CD4-positive, alpha-beta T cell (primary cell): ENCODE measurements at regions not wholly inside any gene's neighbourhood (a gene's known extent, or its start where the extent isn't known, plus 50 kb on each side); places are given as distances from the start of the nearest gene placed in this dataset.
"Not testable (repeated sequence)": the region's sequence is repeated elsewhere in the genome, so short reads cannot be mapped to it uniquely, and the experiment has no call there.

ENCODE experiments used
- ATAC-seq: fragments of 200-7000 bp; cut with Tn5 transposase; one replicate; pipeline ENCODE4 v1.10.0; 2022; ENCODE audit warnings: mild to moderate bottlenecking; ENCODE audit not compliant: poor library complexity
- CTCF ChIA-PET: fragments of 350-600 bp; sonication (Branson Sonifier 250); formaldehyde crosslinking; loops from one replicate; lab custom pipeline; 2021; ENCODE audit warnings: antibody characterized with exemption, inconsistent platforms; lab: Charles Lee
- POLR2A ChIA-PET: fragments of 350-600 bp; sonication (Branson Sonifier 250); formaldehyde crosslinking; loops from one replicate; lab custom pipeline; 2021; ENCODE audit warnings: antibody characterized with exemption, inconsistent platforms; lab: Charles Lee
- DNase-seq, 14 experiments: peaks; one replicate each; pipeline ENCODE4 v3.0.0-alpha.2; 2013 to 2020; ENCODE audit warnings: mixed read lengths in 2 of 14
- H3K27ac ChIP-seq, 2 donors: one replicate each; pipeline versions ENCODE4 v1.5.1 to v1.7.0; 2013; ENCODE audit warnings: low read length in 2 of 2, low read depth in 1 of 2, mild to moderate bottlenecking in 1 of 2
- H3K27me3 ChIP-seq, 2 experiments: 1 replicate in 1 of 2; 2 replicates in 1 of 2; pipeline versions ENCODE4 v1.6.1 to v1.7.0; 2013; ENCODE audit warnings: low read length in 2 of 2, control low read depth in 1 of 2, mild to moderate bottlenecking in 1 of 2, moderate library complexity in 1 of 2; ENCODE audit not compliant: insufficient read depth in 2 of 2, control insufficient read depth in 1 of 2
- H3K36me3 ChIP-seq: one replicate; pipeline ENCODE4 v1.6.1; 2013; ENCODE audit warnings: low read length, control low read depth; ENCODE audit not compliant: insufficient read depth
- H3K4me1 ChIP-seq: one replicate; pipeline ENCODE4 v1.6.1; 2013; ENCODE audit warnings: low read length, control low read depth; ENCODE audit not compliant: insufficient read depth
- H3K4me3 ChIP-seq: one replicate; pipeline ENCODE4 v1.5.1; 2013; ENCODE audit warnings: mild to moderate bottlenecking, low read length, moderate library complexity
- H3K9me3 ChIP-seq, 2 experiments: 1 replicate in 1 of 2; 2 replicates in 1 of 2; pipeline versions ENCODE4 v1.6.1 to v1.7.0; 2013; ENCODE audit warnings: low read length in 2 of 2, mild to moderate bottlenecking in 2 of 2, control low read depth in 1 of 2, moderate library complexity in 1 of 2; ENCODE audit not compliant: control insufficient read depth in 1 of 2, insufficient read depth in 1 of 2
- H3K27ac Mint-ChIP-seq: one replicate; pipeline ENCODE4 v1.8.0; 2020; ENCODE audit warnings: mixed read lengths
- H3K27me3 Mint-ChIP-seq: one replicate; pipeline ENCODE4 v1.8.0; 2021; ENCODE audit warnings: mixed read lengths
- H3K36me3 Mint-ChIP-seq: one replicate; pipeline ENCODE4 v1.8.0; 2021; ENCODE audit warnings: low read depth, mixed read lengths
- H3K4me1 Mint-ChIP-seq: one replicate; pipeline ENCODE4 v1.8.0; 2021; ENCODE audit warnings: low read depth, mixed read lengths
- H3K4me3 Mint-ChIP-seq: one replicate; pipeline ENCODE4 v1.8.0; 2020; ENCODE audit warnings: mild to moderate bottlenecking, mixed read lengths
- H3K9me3 Mint-ChIP-seq: one replicate; pipeline ENCODE4 v1.8.0; 2020; ENCODE audit warnings: mixed read lengths
- CTCF ChIP-seq: fragments of 200-600 bp; IDR thresholded peaks from one replicate; pipeline ENCODE4 v1.8.0; 2022; ENCODE audit warnings: antibody characterized with exemption, mild to moderate bottlenecking
- intact Hi-C, 2 experiments: fragments of 100-400 bp; cut with DNase I in 1 of 2; cut with micrococcal nuclease in 1 of 2; formaldehyde crosslinking; loops; one replicate each; pipeline versions ENCODE4 v1.15.1 to v1.9.0; 2023 to 2025; cut with DNase I, micrococcal nuclease

DNA sequence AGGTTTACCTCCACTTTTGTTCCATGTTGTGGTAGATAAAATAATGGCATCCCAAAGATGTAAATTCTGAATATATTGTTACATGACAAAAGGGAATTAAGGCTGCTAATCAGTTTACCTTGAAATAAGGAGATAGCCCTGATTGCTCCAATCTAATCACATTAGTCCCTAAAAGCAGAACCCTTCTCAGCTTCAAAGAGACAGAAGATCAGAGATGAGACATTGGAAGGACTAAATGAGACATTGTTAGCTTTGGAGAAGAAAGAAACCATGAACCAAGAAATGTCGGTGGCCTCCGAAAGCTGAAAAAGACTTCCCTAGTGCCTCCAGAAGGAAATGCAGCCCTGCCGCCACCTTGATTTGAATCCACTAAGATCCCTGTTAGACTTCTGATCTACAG is 82.8 kb upstream of the PARP8 start:
- POLR2A ChIA-PET = no interaction called here
- H3K27ac ChIP-seq = no peak overlapping the region
- Mint-ChIP-seq H3K9me3 (no peaks in the 10 kb centered on the region), H3K27ac (no peak overlapping the region), H3K4me1 (peaks cover 5% of the 10 kb centered on the region), H3K4me3 (no peak overlapping the region), H3K27me3 (no peaks in the 10 kb centered on the region), H3K36me3 (no peaks in the 10 kb centered on the region)
- no peak overlapping the region for H3K4me3 ChIP-seq
- no peak for TF ChIP-seq CTCF
- CTCF ChIA-PET = interaction anchor here (1.2 kb wide), 1 partner anchor 167 kb away, joined by 3 read pairs; no protein-coding TSS in a partner anchor
- H3K36me3 ChIP-seq = no peaks in the 10 kb centered on the region
- no peak for ATAC-seq
- intact Hi-C loops = no loop called here
- no peaks in the 10 kb centered on the region for H3K27me3 ChIP-seq
- no peak for DNase-seq
- H3K4me1 ChIP-seq = no peaks in the 10 kb centered on the region
- H3K9me3 ChIP-seq = no peaks in the 10 kb centered on the region

- POLR2A ChIA-PET = interaction anchor here (0.9 kb wide), 1 partner anchor 148 kb away, joined by 4 read pairs; the partner anchor contains the start of gene EMB
- H3K27me3 Mint-ChIP-seq, H3K27ac Mint-ChIP-seq, ATAC-seq, H3K27ac ChIP-seq, H3K4me3 ChIP-seq, DNase-seq, intact Hi-C loops, H3K36me3 ChIP-seq, H3K36me3 Mint-ChIP-seq, H3K9me3 ChIP-seq, CTCF ChIA-PET, H3K27me3 ChIP-seq, H3K9me3 Mint-ChIP-seq, H3K4me3 Mint-ChIP-seq: not testable (repeated sequence)
- H3K4me1 ChIP-seq = peaks cover 19% of the 10 kb centered on the region
- H3K4me1 Mint-ChIP-seq = peaks cover 48% of the 10 kb centered on the region
Observed at GRCh38 chr5:50588471-50588870, 78.0 kb upstream of the PARP8 start.

- not testable (repeated sequence) for ATAC-seq
- POLR2A ChIA-PET = interaction anchor here (0.9 to 2.0 kb wide), 3 partner anchors 14 to 149 kb away, joined by 4 to 16 read pairs (median 4); partner anchors contain the start of gene PARP8
Observed at GRCh38 chr5:50590444-50591189, 75.8 kb upstream of the PARP8 start.

DNA sequence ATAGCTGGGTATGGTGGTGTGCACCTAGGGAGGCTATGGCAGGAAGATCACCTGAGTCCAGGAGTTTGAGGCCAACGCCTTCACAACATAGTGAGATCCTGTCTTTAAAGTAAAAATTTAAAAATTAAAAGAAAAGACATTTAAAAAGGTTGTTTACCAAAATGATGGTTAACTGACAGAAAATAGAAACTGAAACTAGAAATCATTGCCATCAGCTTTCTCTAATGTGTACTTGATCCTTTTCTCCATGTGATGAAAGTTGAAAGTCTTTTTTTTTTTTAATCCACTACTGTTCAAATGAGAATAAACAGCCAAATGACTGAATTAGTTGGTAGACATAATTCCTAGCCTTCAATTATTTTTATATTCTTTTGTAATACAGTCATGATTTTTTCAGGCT is 75.1 kb upstream of the PARP8 start:
- POLR2A ChIA-PET = interaction anchor here (0.9 to 2.0 kb wide), 3 partner anchors 14 to 150 kb away, joined by 4 to 16 read pairs (median 4); partner anchors contain the start of gene PARP8
- H3K36me3 Mint-ChIP-seq, H3K36me3 ChIP-seq, H3K9me3 ChIP-seq, CTCF ChIA-PET, H3K4me3 ChIP-seq, ATAC-seq, H3K9me3 Mint-ChIP-seq, H3K27me3 ChIP-seq, H3K27me3 Mint-ChIP-seq: not testable (repeated sequence)
- DNase-seq = peak in 2 of 14 experiments; percentile 14 to 65
- H3K4me1 Mint-ChIP-seq = peaks cover 64% of the 10 kb centered on the region
- Histone ChIP-seq H3K4me1 (peaks cover 26% of the 10 kb centered on the region), H3K27ac (peak overlapping the region in 1 of 2 donors; percentile 46)
- peak overlapping the region; percentile 68 for H3K4me3 Mint-ChIP-seq
- intact Hi-C loops = loop anchor here in 1 of 2 experiments (5.0 kb wide), 1 partner anchor 76 kb away; the partner anchor contains the start of gene PARP8
- peak overlapping the region; percentile 69 for H3K27ac Mint-ChIP-seq

More at GRCh38 chr5:50590444-50591189, 75.8 kb upstream of the PARP8 start:
- H3K27ac Mint-ChIP-seq = peak overlapping the region; percentile 69
- H3K36me3 ChIP-seq, H3K27me3 ChIP-seq, CTCF ChIA-PET, H3K9me3 Mint-ChIP-seq, H3K4me3 ChIP-seq, H3K36me3 Mint-ChIP-seq, H3K9me3 ChIP-seq, H3K27me3 Mint-ChIP-seq: not testable (repeated sequence)
- DNase-seq = peak in 2 of 14 experiments; percentile 10 to 50
- H3K4me3 Mint-ChIP-seq = peak overlapping the region; percentile 44
- H3K27ac ChIP-seq = peak overlapping the region in 1 of 2 donors; percentile 46
- intact Hi-C loops = loop anchor here in 1 of 2 experiments (5.0 kb wide), 1 partner anchor 77 kb away; the partner anchor contains the start of gene PARP8
- H3K4me1 Mint-ChIP-seq = peaks cover 62% of the 10 kb centered on the region
- peaks cover 26% of the 10 kb centered on the region for H3K4me1 ChIP-seq
